Hematopoietic multipotent progenitor cell treated with erythropoietin and hydrocortisone succinate and interleukin-3 and kit ligand, for 4 days (in vitro differentiated cells): ENCODE measurements at regions not wholly inside any gene's neighbourhood (a gene's known extent, or its start where the extent isn't known, plus 50 kb on each side); places are given as distances from the start of the nearest gene placed in this dataset.
"Not testable (repeated sequence)": the region's sequence is repeated elsewhere in the genome, so short reads cannot be mapped to it uniquely, and the experiment has no call there.

Source experiments
- DNase-seq: peaks from one replicate; pipeline ENCODE4 v3.0.0-alpha.2; 2015

DNA sequence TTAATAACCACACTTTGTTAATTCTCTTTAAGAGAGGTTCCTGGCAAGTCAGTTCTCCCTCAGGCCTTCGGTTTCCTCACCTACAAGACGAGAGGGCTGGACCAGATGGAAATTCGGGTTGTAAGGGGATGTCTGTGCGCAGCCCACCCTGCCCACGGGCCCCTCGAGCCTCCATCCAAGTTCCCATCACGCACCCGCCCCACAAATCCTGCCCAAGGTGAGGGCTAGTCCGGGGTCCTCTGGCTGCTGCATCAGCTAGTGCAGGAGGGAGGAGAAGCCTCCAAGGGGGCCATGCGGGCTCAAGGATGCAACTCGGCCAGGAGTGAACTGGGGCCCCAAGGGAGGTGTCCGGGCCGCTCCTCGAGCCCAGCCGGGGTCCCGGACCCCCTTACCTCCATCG, 169.6 kb upstream of the TP53TG3 start:
- DNase-seq = not testable (repeated sequence)

DNA sequence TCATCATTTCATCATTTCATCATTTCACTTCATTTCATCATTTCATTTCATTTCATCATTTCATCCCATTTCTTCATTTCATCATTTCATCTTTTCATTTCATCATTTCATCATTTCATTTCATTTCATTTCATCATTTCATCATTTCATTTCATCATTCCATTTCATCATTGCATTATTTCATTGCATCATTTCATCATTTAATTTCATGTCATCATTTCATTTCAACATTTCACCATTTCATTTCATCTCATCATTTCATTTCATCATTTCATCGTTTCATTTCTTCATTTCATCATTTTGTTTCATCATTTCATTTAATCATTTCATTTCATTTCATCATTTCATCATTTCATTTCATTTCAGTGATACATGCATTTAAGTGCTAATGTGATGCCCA, 166.9 kb upstream of the TP53TG3 start:
- DNase-seq = not testable (repeated sequence)

DNA sequence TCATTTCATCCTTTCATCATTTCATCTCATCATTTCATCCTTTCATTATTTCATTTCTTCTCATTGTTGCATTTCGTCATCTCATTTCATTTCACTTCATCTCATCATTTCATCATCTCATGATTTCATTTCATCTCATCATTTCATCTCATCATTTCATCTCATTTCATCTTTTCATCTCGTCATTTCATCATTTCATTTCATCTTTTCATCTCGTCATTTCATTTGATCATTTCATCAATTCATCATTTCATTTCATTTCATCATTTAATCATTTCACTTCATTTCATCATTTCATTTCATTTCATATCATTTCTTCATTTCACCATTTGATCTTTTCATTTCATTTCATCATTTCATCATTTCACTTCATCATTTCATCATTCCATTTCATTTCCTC, 131.3 kb upstream of the TP53TG3 start:
- not testable (repeated sequence) for DNase-seq

DNA sequence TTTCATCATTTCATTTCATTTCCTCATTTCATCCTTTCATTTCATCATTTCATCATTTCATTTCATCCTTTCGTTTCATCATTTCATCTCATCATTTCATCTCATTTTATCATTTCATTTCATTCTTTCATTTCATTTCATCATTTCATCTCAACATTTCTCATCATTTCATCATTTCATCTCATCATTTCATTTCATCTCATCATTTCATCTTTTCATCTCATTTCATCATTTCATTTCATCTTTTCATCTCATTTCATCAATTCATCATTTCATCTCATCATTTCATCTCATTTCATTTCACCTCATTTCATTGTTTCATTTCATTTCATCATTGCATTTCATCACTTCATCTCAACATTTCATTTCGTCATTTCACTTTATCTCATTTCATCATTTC, 129.7 kb upstream of the TP53TG3 start:
- not testable (repeated sequence) for DNase-seq
